AG04450 (cell line): ENCODE measurements at regions not wholly inside any gene's neighbourhood (a gene's known extent, or its start where the extent isn't known, plus 50 kb on each side); places are given as distances from the start of the nearest gene placed in this dataset.

Experiments used
- CTCF ChIA-PET: fragments of 300-600, 350-600 bp; formaldehyde crosslinking; extraction: SDS; loops from one replicate; lab custom pipeline; 2022; ENCODE audit warnings: antibody characterized with exemption, inconsistent platforms; lab: Charles Lee
- POLR2A ChIA-PET: fragments of 350-600 bp; formaldehyde crosslinking; extraction: SDS; loops from one replicate; lab custom pipeline; 2021; ENCODE audit warnings: antibody characterized with exemption, inconsistent platforms; lab: Yijun Ruan, JAX
- DNase-seq: peaks from one replicate; pipeline ENCODE4 v3.0.0-alpha.2; 2011; ENCODE audit warnings: low read depth, low spot score
- H3K27ac ChIP-seq: one replicate; pipeline ENCODE4 v1.5.1; 2012; ENCODE audit warnings: low read depth, low read length, control low read depth
- H3K27me3 ChIP-seq: one replicate; pipeline ENCODE4 v1.6.0; 2012; ENCODE audit warnings: low read length; ENCODE audit not compliant: control insufficient read depth, insufficient read depth
- H3K4me3 ChIP-seq: 2 replicates; pipeline ENCODE4 v1.5.1; 2011; ENCODE audit warnings: mild to moderate bottlenecking, low read depth, low read length, control low read depth
- H3K9me3 ChIP-seq: 2 replicates; pipeline ENCODE4 v1.5.1; 2012; ENCODE audit warnings: low read length; ENCODE audit not compliant: control insufficient read depth, insufficient read depth
- TF ChIP-seq, protein P1 (sequence below): IDR thresholded peaks from 2 replicates; pipeline ENCODE4 v1.5.1; 2011; ENCODE audit warnings: low read depth, low read length, control low read depth, inconsistent platforms

DNA sequence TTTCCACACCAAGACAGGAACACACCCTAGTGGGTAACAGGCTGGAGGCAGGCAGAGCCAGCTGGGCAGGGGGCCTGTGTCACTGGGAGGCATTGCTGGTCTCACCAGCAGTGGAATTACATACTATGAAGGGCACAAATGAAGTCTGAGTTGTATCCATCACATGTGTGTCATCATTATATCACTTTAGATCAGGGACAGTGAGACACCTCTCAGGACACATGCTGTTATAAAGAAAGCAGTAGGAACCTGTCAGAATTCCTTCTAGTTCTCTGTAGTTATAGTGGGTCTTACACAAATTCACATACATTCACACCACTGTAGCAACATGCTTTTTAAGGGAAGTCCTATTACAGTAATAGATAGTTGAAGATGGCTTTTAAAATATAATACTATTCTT, 63.5 kb upstream of the FYN start:
- POLR2A ChIA-PET = no interaction called here
- TF ChIP-seq, protein P1, sequence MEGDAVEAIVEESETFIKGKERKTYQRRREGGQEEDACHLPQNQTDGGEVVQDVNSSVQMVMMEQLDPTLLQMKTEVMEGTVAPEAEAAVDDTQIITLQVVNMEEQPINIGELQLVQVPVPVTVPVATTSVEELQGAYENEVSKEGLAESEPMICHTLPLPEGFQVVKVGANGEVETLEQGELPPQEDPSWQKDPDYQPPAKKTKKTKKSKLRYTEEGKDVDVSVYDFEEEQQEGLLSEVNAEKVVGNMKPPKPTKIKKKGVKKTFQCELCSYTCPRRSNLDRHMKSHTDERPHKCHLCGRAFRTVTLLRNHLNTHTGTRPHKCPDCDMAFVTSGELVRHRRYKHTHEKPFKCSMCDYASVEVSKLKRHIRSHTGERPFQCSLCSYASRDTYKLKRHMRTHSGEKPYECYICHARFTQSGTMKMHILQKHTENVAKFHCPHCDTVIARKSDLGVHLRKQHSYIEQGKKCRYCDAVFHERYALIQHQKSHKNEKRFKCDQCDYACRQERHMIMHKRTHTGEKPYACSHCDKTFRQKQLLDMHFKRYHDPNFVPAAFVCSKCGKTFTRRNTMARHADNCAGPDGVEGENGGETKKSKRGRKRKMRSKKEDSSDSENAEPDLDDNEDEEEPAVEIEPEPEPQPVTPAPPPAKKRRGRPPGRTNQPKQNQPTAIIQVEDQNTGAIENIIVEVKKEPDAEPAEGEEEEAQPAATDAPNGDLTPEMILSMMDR = no peak
- no peak for DNase-seq
- CTCF ChIA-PET = no interaction called here
- no peaks in the 10 kb centered on the region for H3K9me3 ChIP-seq
- peaks cover 3% of the 10 kb centered on the region for H3K27me3 ChIP-seq
- no peak overlapping the region for H3K4me3 ChIP-seq
- no peak overlapping the region for H3K27ac ChIP-seq

DNA sequence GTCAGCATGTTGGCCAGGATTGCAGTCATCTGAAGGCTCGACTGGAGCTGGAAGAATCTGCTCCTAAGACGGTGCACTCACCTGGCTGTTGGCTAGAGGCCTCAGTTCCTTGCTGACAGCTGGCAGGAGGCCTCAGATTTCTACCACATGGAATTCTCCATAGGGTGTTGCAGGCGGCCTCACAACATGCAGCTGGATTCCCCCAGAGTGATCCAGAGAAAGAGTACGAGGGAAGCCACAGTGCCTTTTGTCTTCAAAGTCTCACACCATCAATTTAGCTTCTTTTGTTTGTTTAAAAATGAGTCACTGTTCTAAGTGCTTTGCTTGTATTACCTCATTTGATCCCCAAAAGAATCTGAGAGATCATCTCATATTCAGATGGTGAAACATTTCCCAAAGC, 65.5 kb upstream of the FYN start:
- ChIA-PET CTCF (interaction anchor here (0.9 kb wide), 2 partner anchors 65 to 89 kb away, joined by 3 read pairs; partner anchors contain the start of gene FYN), POLR2A (no interaction called here)
- peak; percentile 74 for DNase-seq
- TF ChIP-seq, protein P1 = no peak
- Histone ChIP-seq H3K27ac (peak overlapping the region; percentile 23), H3K27me3 (no peaks in the 10 kb centered on the region), H3K9me3 (no peaks in the 10 kb centered on the region), H3K4me3 (no peak overlapping the region)

DNA sequence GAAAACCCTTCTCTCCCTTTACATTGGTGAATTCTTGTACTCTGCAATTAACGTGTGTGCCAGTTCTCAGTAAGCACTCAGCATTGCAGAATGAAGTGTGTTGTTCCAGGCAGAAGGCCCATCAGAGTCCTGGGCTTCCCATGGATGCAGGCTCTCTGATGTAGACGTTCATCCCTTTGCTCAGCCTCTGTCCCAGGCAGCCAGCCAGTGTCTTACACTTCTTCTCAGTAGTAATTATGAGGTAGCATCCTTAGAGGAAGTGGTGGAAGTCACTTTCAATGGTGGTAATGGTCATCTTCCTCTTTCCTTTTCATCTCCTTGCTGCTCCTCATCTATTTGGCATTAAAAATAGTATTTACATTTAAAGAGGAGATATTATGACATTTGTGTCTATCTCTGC, 66.7 kb upstream of the FYN start:
- H3K9me3 ChIP-seq = no peaks in the 10 kb centered on the region
- DNase-seq = no peak
- TF ChIP-seq, protein P1 = no peak
- CTCF ChIA-PET = no interaction called here
- no peaks in the 10 kb centered on the region for H3K27me3 ChIP-seq
- POLR2A ChIA-PET = no interaction called here
- H3K4me3 ChIP-seq = no peak overlapping the region
- no peak overlapping the region for H3K27ac ChIP-seq

DNA sequence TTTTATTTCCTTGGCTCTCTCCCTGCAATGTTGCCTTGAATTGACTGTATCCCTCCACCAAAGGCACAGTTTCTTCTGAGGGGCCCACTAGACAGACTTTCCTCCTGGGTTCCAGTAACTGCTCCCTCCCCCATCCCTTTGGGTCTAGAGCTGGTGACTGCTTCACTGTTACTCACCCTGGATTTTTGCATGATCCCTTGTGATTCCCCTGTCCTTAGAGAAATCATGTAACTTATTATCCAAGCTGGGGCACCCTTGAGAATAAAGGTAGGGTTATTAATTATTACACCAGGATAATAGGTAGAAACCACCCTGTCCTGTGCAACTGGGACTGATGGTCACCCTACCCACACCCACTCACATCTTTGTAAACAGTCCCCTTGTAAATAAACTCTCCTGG, 67.5 kb upstream of the FYN start:
- ChIA-PET POLR2A (no interaction called here), CTCF (no interaction called here)
- H3K4me3 ChIP-seq = no peak overlapping the region
- H3K27me3 ChIP-seq = no peaks in the 10 kb centered on the region
- no peak for DNase-seq
- H3K27ac ChIP-seq = no peak overlapping the region
- TF ChIP-seq, protein P1 = no peak
- no peaks in the 10 kb centered on the region for H3K9me3 ChIP-seq

DNA sequence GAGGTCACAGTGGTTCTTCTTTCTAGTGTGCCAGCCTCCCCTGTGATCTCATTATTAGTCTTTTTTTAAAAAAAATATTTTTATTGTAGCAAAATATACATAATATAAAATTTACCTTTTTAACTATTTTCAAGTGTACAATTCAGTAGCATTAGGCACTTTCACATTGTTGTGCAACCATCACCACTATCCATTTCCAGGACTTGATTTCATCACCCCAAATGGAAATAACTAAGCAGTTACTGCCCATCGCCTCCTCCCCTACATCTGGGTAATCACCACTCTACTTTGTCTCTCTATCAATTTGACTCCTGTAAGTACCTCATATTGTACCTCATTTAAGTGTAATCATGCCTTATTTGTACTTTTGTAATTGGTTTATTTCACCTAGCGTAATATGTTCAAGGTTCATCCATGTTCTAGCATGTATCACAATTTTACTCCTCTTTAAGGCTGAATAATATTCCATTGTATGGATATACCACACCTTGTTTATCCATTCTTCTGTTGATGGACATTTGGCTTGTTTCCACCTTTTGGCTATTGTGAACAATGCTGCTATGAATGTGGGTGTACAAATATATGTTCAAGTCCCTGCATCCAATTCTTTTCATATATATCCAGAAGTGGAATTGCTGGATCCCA, 68.6 kb upstream of the FYN start:
- H3K27me3 ChIP-seq = no peaks in the 10 kb centered on the region
- TF ChIP-seq, protein P1 = no peak
- no peak overlapping the region for H3K4me3 ChIP-seq
- ChIA-PET CTCF (no interaction called here), POLR2A (no interaction called here)
- H3K27ac ChIP-seq = no peak overlapping the region
- no peaks in the 10 kb centered on the region for H3K9me3 ChIP-seq
- DNase-seq = no peak
